PC-9 (cell line): ENCODE measurements at regions not wholly inside any gene's neighbourhood (a gene's known extent, or its start where the extent isn't known, plus 50 kb on each side); places are given as distances from the start of the nearest gene placed in this dataset.
"Not testable (repeated sequence)": the region's sequence is repeated elsewhere in the genome, so short reads cannot be mapped to it uniquely, and the experiment has no call there.

Experiments used
- EZH2 ChIP-seq: fragments of 200-600 bp; sonication (generic); IDR thresholded peaks from 2 replicates; pipeline ENCODE4 v1.8.0; 2017; ENCODE audit warnings: antibody characterized with exemption, low read depth
- TF ChIP-seq, protein P1 (sequence below): fragments of 200-600 bp; sonication (generic); conservative IDR thresholded peaks from 2 replicates; pipeline ENCODE4 v1.6.1; 2017; ENCODE audit warnings: mixed run types, antibody characterized with exemption, mild to moderate bottlenecking, moderate library complexity

GRCh38 chrX:3842822-3843521 lies 129.5 kb upstream of the PRKX start:
- TF ChIP-seq, protein P1, sequence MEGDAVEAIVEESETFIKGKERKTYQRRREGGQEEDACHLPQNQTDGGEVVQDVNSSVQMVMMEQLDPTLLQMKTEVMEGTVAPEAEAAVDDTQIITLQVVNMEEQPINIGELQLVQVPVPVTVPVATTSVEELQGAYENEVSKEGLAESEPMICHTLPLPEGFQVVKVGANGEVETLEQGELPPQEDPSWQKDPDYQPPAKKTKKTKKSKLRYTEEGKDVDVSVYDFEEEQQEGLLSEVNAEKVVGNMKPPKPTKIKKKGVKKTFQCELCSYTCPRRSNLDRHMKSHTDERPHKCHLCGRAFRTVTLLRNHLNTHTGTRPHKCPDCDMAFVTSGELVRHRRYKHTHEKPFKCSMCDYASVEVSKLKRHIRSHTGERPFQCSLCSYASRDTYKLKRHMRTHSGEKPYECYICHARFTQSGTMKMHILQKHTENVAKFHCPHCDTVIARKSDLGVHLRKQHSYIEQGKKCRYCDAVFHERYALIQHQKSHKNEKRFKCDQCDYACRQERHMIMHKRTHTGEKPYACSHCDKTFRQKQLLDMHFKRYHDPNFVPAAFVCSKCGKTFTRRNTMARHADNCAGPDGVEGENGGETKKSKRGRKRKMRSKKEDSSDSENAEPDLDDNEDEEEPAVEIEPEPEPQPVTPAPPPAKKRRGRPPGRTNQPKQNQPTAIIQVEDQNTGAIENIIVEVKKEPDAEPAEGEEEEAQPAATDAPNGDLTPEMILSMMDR, result not testable (repeated sequence)
- TF ChIP-seq EZH2, result not testable (repeated sequence)
